ENCODE measurements at regions not wholly inside any gene's neighbourhood (a gene's known extent, or its start where the extent isn't known, plus 50 kb on each side); places are given as distances from the start of the nearest gene placed in this dataset.

GRCh38 chr7:131111792-131112191, 215.9 kb upstream of the MKLN1 start:
- Histone ChIP-seq H4K20me1 (ENCODE audit: insufficient read depth, low read length) (no peaks in the 10 kb centered on the region), H3K27ac (ENCODE audit: low read length) (no peak overlapping the region), H3K4me2 (ENCODE audit: low read depth, low read length) (peak overlapping the region; percentile 97; the same call in 1 of the 2 replicates), H2AFZ (ENCODE audit: low read length) (no peak overlapping the region), H3F3A (ENCODE audit: insufficient read depth, low read length) (peaks cover 27% of the 10 kb centered on the region), H3K27me3 (replicated peaks; ENCODE audit: insufficient read depth, low read length) (no peaks in the 10 kb centered on the region), H3K4me1 (ENCODE audit: low read length) (peaks cover 30% of the 10 kb centered on the region), H3K36me3 (replicated peaks; ENCODE audit: insufficient read depth, low read length) (no peaks in the 10 kb centered on the region), H3K9me2 (replicated peaks; ENCODE audit: insufficient read depth, low read length) (no peaks in the 10 kb centered on the region), H3K79me2 (ENCODE audit: low read length) (peaks cover 34% of the 10 kb centered on the region), H3K9me3 (replicated peaks; ENCODE audit: insufficient read depth, low read length) (no peaks in the 10 kb centered on the region), H3K9ac (ENCODE audit: low read length) (no peak overlapping the region), H3K4me3 (ENCODE audit: low read length) (no peak overlapping the region)
- no peak for TF ChIP-seq EZH2phosphoT487 (IDR thresholded peaks at IDR 0.05; ENCODE audit: low read length)
- no peak for TF ChIP-seq EZH2 (optimal IDR thresholded peaks at IDR 0.05; ENCODE audit: low read depth, low read length)
- TF ChIP-seq CTCF (IDR thresholded peaks at IDR 0.05; ENCODE audit: low read length), result no peak
- no peak for DNase-seq

- Histone ChIP-seq H2AFZ (ENCODE audit: low read length) (no peak overlapping the region), H3K4me1 (ENCODE audit: low read length) (peaks cover 30% of the 10 kb centered on the region), H3K36me3 (replicated peaks; ENCODE audit: insufficient read depth, low read length) (no peaks in the 10 kb centered on the region), H3K9me2 (replicated peaks; ENCODE audit: insufficient read depth, low read length) (no peaks in the 10 kb centered on the region), H3K9ac (ENCODE audit: low read length) (no peak overlapping the region), H3K9me3 (replicated peaks; ENCODE audit: insufficient read depth, low read length) (no peaks in the 10 kb centered on the region), H3K4me2 (ENCODE audit: low read depth, low read length) (no peak overlapping the region), H3K79me2 (ENCODE audit: low read length) (peaks cover 28% of the 10 kb centered on the region), H4K20me1 (ENCODE audit: insufficient read depth, low read length) (no peaks in the 10 kb centered on the region), H3K4me3 (ENCODE audit: low read length) (no peak overlapping the region), H3K27ac (ENCODE audit: low read length) (no peak overlapping the region), H3K27me3 (replicated peaks; ENCODE audit: insufficient read depth, low read length) (no peaks in the 10 kb centered on the region), H3F3A (ENCODE audit: insufficient read depth, low read length) (peaks cover 23% of the 10 kb centered on the region)
- no peak for TF ChIP-seq EZH2phosphoT487 (IDR thresholded peaks at IDR 0.05; ENCODE audit: low read length)
- TF ChIP-seq CTCF (IDR thresholded peaks at IDR 0.05; ENCODE audit: low read length), result no peak
- TF ChIP-seq EZH2 (optimal IDR thresholded peaks at IDR 0.05; ENCODE audit: low read depth, low read length), result no peak
- no peak for DNase-seq
Measured at GRCh38 chr7:131112431-131112830, 215.2 kb upstream of the MKLN1 start.

DNA sequence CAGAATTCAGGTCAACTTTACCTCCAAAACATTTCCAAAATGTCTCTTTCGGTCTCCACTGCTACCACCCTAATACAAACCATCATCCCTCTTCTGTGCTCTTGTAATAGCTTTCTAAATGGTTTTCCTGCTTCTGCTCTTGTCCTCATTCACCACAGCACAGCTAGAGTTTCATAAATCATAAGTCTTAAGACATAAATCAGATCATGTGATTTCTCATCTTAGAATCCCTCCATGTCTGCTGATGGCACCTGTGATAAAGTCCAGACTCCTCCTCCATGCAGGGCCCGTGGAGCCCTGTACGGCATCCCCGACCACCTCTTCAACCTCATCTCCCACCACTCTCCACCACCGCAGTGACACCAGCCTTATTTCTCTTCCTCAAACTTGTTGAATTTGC, 212.3 kb upstream of the MKLN1 start:
- no peak overlapping the region for H3K4me3 ChIP-seq (ENCODE audit: low read length)
- H4K20me1 ChIP-seq (ENCODE audit: insufficient read depth, low read length), result no peaks in the 10 kb centered on the region
- H3K9ac ChIP-seq (ENCODE audit: low read length), result no peak overlapping the region
- no peaks in the 10 kb centered on the region for H3K9me3 ChIP-seq (replicated peaks; ENCODE audit: insufficient read depth, low read length)
- no peak overlapping the region for H3K27ac ChIP-seq (ENCODE audit: low read length)
- H3K27me3 ChIP-seq (replicated peaks; ENCODE audit: insufficient read depth, low read length), result no peaks in the 10 kb centered on the region
- peaks cover 9% of the 10 kb centered on the region; the same call in 1 of the 2 replicates for H3K79me2 ChIP-seq (ENCODE audit: low read length)
- no peak overlapping the region for H2AFZ ChIP-seq (ENCODE audit: low read length)
- no peaks in the 10 kb centered on the region for H3K36me3 ChIP-seq (replicated peaks; ENCODE audit: insufficient read depth, low read length)
- H3K9me2 ChIP-seq (replicated peaks; ENCODE audit: insufficient read depth, low read length), result no peaks in the 10 kb centered on the region
- TF ChIP-seq EZH2 (optimal IDR thresholded peaks at IDR 0.05; ENCODE audit: low read depth, low read length), result no peak
- no peak for TF ChIP-seq CTCF (IDR thresholded peaks at IDR 0.05; ENCODE audit: low read length)
- TF ChIP-seq EZH2phosphoT487 (IDR thresholded peaks at IDR 0.05; ENCODE audit: low read length), result no peak
- no peak for DNase-seq
- peaks cover 4% of the 10 kb centered on the region; the same call in 1 of the 2 replicates for H3F3A ChIP-seq (ENCODE audit: insufficient read depth, low read length)
- H3K4me2 ChIP-seq (ENCODE audit: low read depth, low read length), result no peak overlapping the region
- peaks cover 23% of the 10 kb centered on the region for H3K4me1 ChIP-seq (ENCODE audit: low read length)
